ENCODE measurements at regions not wholly inside any gene's neighbourhood (a gene's known extent, or its start where the extent isn't known, plus 50 kb on each side); places are given as distances from the start of the nearest gene placed in this dataset.

DNA sequence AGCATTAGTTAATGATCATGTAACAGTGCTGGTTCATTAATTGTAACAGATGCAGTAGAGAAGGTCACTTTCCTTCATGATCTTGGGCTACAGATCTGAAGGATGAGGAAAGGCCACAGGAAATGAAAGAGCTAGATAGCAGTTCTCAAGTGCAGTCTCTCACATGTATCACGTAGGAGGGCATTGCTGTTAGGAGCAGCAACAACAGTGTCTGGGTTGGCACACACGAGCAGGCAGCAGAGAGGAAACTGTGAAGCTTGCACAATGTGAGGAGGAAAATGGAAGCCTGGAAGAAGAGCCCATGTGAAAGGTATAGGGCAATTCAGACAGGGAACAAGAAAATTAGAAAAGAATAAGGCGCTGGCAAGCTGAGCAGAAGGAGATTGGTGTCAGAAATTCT is 1741.5 kb downstream of the PCDH9 start:
- DNase-seq (ENCODE audit: insufficient read length, low spot score, missing footprints): no peak
- no peaks in the 10 kb centered on the region for H3K9me3 ChIP-seq (ENCODE audit: low read depth, low read length)
- H4K20me1 ChIP-seq (ENCODE audit: insufficient read depth, low read length): no peaks in the 10 kb centered on the region
- H3K36me3 ChIP-seq (ENCODE audit: insufficient read depth, low read length): no peaks in the 10 kb centered on the region
- TF ChIP-seq, protein P1, sequence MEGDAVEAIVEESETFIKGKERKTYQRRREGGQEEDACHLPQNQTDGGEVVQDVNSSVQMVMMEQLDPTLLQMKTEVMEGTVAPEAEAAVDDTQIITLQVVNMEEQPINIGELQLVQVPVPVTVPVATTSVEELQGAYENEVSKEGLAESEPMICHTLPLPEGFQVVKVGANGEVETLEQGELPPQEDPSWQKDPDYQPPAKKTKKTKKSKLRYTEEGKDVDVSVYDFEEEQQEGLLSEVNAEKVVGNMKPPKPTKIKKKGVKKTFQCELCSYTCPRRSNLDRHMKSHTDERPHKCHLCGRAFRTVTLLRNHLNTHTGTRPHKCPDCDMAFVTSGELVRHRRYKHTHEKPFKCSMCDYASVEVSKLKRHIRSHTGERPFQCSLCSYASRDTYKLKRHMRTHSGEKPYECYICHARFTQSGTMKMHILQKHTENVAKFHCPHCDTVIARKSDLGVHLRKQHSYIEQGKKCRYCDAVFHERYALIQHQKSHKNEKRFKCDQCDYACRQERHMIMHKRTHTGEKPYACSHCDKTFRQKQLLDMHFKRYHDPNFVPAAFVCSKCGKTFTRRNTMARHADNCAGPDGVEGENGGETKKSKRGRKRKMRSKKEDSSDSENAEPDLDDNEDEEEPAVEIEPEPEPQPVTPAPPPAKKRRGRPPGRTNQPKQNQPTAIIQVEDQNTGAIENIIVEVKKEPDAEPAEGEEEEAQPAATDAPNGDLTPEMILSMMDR (IDR thresholded peaks at IDR 0.05; ENCODE audit: extremely low read depth, low read depth, low read length): no peak
- no peak overlapping the region for H3K27ac ChIP-seq (ENCODE audit: low read depth, low read length)
- H3K4me3 ChIP-seq (ENCODE audit: insufficient read depth, low read length): no peak overlapping the region
- no peaks in the 10 kb centered on the region for H3K4me1 ChIP-seq (ENCODE audit: insufficient read depth, low read length)
- H3K79me2 ChIP-seq (ENCODE audit: insufficient read depth, low read length): no peaks in the 10 kb centered on the region
- H3K4me2 ChIP-seq (ENCODE audit: insufficient read depth, low read length): no peak overlapping the region
- H3K27me3 ChIP-seq (ENCODE audit: insufficient read depth, low read length): no peaks in the 10 kb centered on the region
- no peak overlapping the region for H2AFZ ChIP-seq (ENCODE audit: low read length)

- Histone ChIP-seq H3K79me2 (ENCODE audit: insufficient read depth, low read length) (no peaks in the 10 kb centered on the region), H3K4me1 (ENCODE audit: insufficient read depth, low read length) (no peaks in the 10 kb centered on the region), H3K4me2 (ENCODE audit: insufficient read depth, low read length) (no peak overlapping the region), H3K4me3 (ENCODE audit: insufficient read depth, low read length) (no peak overlapping the region), H3K9me3 (ENCODE audit: low read depth, low read length) (no peaks in the 10 kb centered on the region), H3K27ac (ENCODE audit: low read depth, low read length) (no peak overlapping the region), H4K20me1 (ENCODE audit: insufficient read depth, low read length) (no peaks in the 10 kb centered on the region), H3K27me3 (ENCODE audit: insufficient read depth, low read length) (no peaks in the 10 kb centered on the region), H3K36me3 (ENCODE audit: insufficient read depth, low read length) (no peaks in the 10 kb centered on the region), H2AFZ (ENCODE audit: low read length) (no peak overlapping the region)
- no peak for DNase-seq (ENCODE audit: insufficient read length, low spot score, missing footprints)
- TF ChIP-seq, protein P1 (IDR thresholded peaks at IDR 0.05; ENCODE audit: extremely low read depth, low read depth, low read length): no peak
Observed at GRCh38 chr13:65479692-65480091, 1750.4 kb downstream of the PCDH9 start.

DNA sequence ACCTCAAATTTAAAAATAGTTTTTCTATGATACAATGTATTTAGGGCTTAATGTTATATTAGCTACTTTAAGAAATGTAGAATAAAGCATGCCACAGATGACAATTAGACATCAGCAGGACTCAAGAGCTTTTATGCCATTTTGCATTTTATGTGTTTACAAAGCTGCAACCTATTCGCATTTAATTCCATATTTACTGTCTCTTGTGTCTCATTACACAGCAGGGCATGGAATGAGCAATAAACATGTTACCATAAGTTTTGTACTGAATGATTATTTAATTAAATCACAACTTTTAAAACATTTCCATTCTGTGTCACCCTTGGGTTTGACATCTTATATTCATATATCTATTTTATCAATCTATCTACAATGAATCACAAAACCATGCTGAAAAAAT is 1756.9 kb downstream of the PCDH9 start:
- H3K9me3 ChIP-seq (ENCODE audit: low read depth, low read length): no peaks in the 10 kb centered on the region
- DNase-seq (ENCODE audit: insufficient read length, low spot score, missing footprints): no peak
- no peaks in the 10 kb centered on the region for H3K79me2 ChIP-seq (ENCODE audit: insufficient read depth, low read length)
- no peak overlapping the region for H3K27ac ChIP-seq (ENCODE audit: low read depth, low read length)
- no peaks in the 10 kb centered on the region for H3K27me3 ChIP-seq (ENCODE audit: insufficient read depth, low read length)
- no peak overlapping the region for H3K4me3 ChIP-seq (ENCODE audit: insufficient read depth, low read length)
- H4K20me1 ChIP-seq (ENCODE audit: insufficient read depth, low read length): no peaks in the 10 kb centered on the region
- H3K36me3 ChIP-seq (ENCODE audit: insufficient read depth, low read length): no peaks in the 10 kb centered on the region
- TF ChIP-seq, protein P1 (IDR thresholded peaks at IDR 0.05; ENCODE audit: extremely low read depth, low read depth, low read length): no peak
- no peak overlapping the region for H3K4me2 ChIP-seq (ENCODE audit: insufficient read depth, low read length)
- H2AFZ ChIP-seq (ENCODE audit: low read length): no peak overlapping the region
- no peaks in the 10 kb centered on the region for H3K4me1 ChIP-seq (ENCODE audit: insufficient read depth, low read length)

GRCh38 chr13:65472336-65472735 is 1757.8 kb downstream of the PCDH9 start:
- TF ChIP-seq, protein P1 (IDR thresholded peaks at IDR 0.05; ENCODE audit: extremely low read depth, low read depth, low read length): no peak
- Histone ChIP-seq H2AFZ (ENCODE audit: low read length) (no peak overlapping the region), H3K9me3 (ENCODE audit: low read depth, low read length) (no peaks in the 10 kb centered on the region), H3K79me2 (ENCODE audit: insufficient read depth, low read length) (no peaks in the 10 kb centered on the region), H3K36me3 (ENCODE audit: insufficient read depth, low read length) (no peaks in the 10 kb centered on the region), H3K27ac (ENCODE audit: low read depth, low read length) (no peak overlapping the region), H4K20me1 (ENCODE audit: insufficient read depth, low read length) (no peaks in the 10 kb centered on the region), H3K4me3 (ENCODE audit: insufficient read depth, low read length) (no peak overlapping the region), H3K27me3 (ENCODE audit: insufficient read depth, low read length) (no peaks in the 10 kb centered on the region), H3K4me2 (ENCODE audit: insufficient read depth, low read length) (no peak overlapping the region), H3K4me1 (ENCODE audit: insufficient read depth, low read length) (no peaks in the 10 kb centered on the region)
- no peak for DNase-seq (ENCODE audit: insufficient read length, low spot score, missing footprints)

Data from osteoblast (primary cell).